ENCODE measurements at regions not wholly inside any gene's neighbourhood (a gene's known extent, or its start where the extent isn't known, plus 50 kb on each side); places are given as distances from the start of the nearest gene placed in this dataset.

DNA sequence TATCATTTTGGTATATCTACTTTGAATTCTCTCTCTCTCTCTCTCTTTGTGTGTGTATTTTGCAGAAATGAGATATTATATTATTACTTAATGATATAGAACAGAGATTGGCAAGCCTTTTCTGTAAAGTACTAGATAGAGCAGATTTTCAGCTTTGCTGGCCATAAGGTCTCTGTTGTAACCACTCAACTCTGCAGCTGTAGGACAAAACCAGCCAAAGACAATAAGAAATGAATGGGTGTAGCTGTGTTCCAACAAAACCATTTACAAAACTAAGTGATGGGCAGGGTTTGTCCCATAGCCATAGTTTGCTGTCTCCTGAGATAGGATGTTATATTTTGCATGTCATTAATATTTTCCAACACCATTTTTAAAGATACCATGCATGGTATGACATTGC lies 91.2 kb upstream of the TSHZ2 start:
- Histone ChIP-seq H3K4me1 (ENCODE audit: control insufficient read depth, insufficient read depth, low read length) (no peaks in the 10 kb centered on the region), H3K9ac (ENCODE audit: control insufficient read depth, insufficient read depth, low read length) (no peak overlapping the region), H3K9me3 (replicated peaks; ENCODE audit: control insufficient read depth, insufficient read depth, low read length) (no peaks in the 10 kb centered on the region), H3K27ac (ENCODE audit: control insufficient read depth, insufficient read depth) (no peak overlapping the region), H2AFZ (ENCODE audit: control insufficient read depth, low read depth, low read length) (no peak overlapping the region), H3K36me3 (ENCODE audit: control insufficient read depth in 2 of 2, insufficient read depth in 2 of 2, low read length in 1 of 2) (no peaks in the 10 kb centered on the region), H3K4me2 (ENCODE audit: control insufficient read depth, insufficient read depth) (no peak overlapping the region), H4K20me1 (ENCODE audit: control insufficient read depth, insufficient read depth) (no peaks in the 10 kb centered on the region), H3K4me3 (no peak overlapping the region), H3K79me2 (ENCODE audit: control insufficient read depth, insufficient read depth, low read length) (no peaks in the 10 kb centered on the region), H3K27me3 (replicated peaks in 1 of 2; ENCODE audit: control insufficient read depth in 2 of 2, insufficient read depth in 2 of 2, low read length in 1 of 2) (no peaks in the 10 kb centered on the region)
- ChIA-PET POLR2A (no interaction called here), SMC1A (ENCODE audit: uncharacterized antibody, unreplicated experiment) (interaction anchor here (1.4 kb wide), 1 partner anchor 9 kb away, joined by 3 read pairs; no protein-coding TSS in a partner anchor), RAD21 (ENCODE audit: unreplicated experiment) (no interaction called here), CTCF (interaction anchor here (0.7 kb wide), 1 partner anchor 73 kb away, joined by 3 read pairs; no protein-coding TSS in a partner anchor)
- intact Hi-C loops (cut with micrococcal nuclease; ENCODE audit: unreplicated experiment) = no loop called here
- no peak for TF ChIP-seq SP1 (IDR thresholded peaks at IDR 0.05; ENCODE audit: low read depth, low read length)
- no peak for TF ChIP-seq RELB (IDR thresholded peaks at IDR 0.05; ENCODE audit: low read depth)
- no peak for TF ChIP-seq JUND (IDR thresholded peaks at IDR 0.05; ENCODE audit: low read depth, low read length)
- no peak for TF ChIP-seq ESRRA (IDR thresholded peaks at IDR 0.05; ENCODE audit: low read length)
- TF ChIP-seq JUNB (IDR thresholded peaks at IDR 0.05) = no peak
- TF ChIP-seq, protein P1, sequence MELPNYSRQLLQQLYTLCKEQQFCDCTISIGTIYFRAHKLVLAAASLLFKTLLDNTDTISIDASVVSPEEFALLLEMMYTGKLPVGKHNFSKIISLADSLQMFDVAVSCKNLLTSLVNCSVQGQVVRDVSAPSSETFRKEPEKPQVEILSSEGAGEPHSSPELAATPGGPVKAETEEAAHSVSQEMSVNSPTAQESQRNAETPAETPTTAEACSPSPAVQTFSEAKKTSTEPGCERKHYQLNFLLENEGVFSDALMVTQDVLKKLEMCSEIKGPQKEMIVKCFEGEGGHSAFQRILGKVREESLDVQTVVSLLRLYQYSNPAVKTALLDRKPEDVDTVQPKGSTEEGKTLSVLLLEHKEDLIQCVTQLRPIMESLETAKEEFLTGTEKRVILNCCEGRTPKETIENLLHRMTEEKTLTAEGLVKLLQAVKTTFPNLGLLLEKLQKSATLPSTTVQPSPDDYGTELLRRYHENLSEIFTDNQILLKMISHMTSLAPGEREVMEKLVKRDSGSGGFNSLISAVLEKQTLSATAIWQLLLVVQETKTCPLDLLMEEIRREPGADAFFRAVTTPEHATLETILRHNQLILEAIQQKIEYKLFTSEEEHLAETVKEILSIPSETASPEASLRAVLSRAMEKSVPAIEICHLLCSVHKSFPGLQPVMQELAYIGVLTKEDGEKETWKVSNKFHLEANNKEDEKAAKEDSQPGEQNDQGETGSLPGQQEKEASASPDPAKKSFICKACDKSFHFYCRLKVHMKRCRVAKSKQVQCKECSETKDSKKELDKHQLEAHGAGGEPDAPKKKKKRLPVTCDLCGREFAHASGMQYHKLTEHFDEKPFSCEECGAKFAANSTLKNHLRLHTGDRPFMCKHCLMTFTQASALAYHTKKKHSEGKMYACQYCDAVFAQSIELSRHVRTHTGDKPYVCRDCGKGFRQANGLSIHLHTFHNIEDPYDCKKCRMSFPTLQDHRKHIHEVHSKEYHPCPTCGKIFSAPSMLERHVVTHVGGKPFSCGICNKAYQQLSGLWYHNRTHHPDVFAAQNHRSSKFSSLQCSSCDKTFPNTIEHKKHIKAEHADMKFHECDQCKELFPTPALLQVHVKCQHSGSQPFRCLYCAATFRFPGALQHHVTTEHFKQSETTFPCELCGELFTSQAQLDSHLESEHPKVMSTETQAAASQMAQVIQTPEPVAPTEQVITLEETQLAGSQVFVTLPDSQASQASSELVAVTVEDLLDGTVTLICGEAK (IDR thresholded peaks at IDR 0.05; ENCODE audit: borderline replicate concordance) = no peak
- no peak for TF ChIP-seq MEF2A (IDR thresholded peaks at IDR 0.05; ENCODE audit: insufficient read depth, low read depth, low read length)
- no peak for TF ChIP-seq HDGF (IDR thresholded peaks at IDR 0.05)
- TF ChIP-seq IRF4 (IDR thresholded peaks at IDR 0.05; ENCODE audit: low read depth, low read length) = no peak
- TF ChIP-seq ZSCAN29 (IDR thresholded peaks at IDR 0.05) = no peak
- TF ChIP-seq POU2F2 (IDR thresholded peaks at IDR 0.05; ENCODE audit: borderline replicate concordance, low read depth, low read length) = no peak
- TF ChIP-seq PBX3 (IDR thresholded peaks at IDR 0.05; ENCODE audit: insufficient replicate concordance, low read depth, low read length) = no peak
- no peak for TF ChIP-seq POLR2A (IDR thresholded peaks at IDR 0.05; ENCODE audit: low read depth, low read length)
- no peak for TF ChIP-seq SPI1 (IDR thresholded peaks at IDR 0.05; ENCODE audit: borderline replicate concordance, insufficient read depth, low read depth, low read length)
- no peak for TF ChIP-seq RBBP5 (conservative IDR thresholded peaks at IDR 0.05)
- TF ChIP-seq ZBTB33 (IDR thresholded peaks at IDR 0.05) = no peak
- no peak for DNase-seq (ENCODE audit: low read depth, low spot score)
- no peak for FAIRE-seq
- no peak for ATAC-seq
- BruUV-seq (replicated peaks) = no TSS peak
- in situ Hi-C loops (cut with MboI) = no loop called here

Measured in GM12878 (cell line).